GM13976 (cell line): ENCODE measurements at regions not wholly inside any gene's neighbourhood (a gene's known extent, or its start where the extent isn't known, plus 50 kb on each side); places are given as distances from the start of the nearest gene placed in this dataset.

ENCODE experiments used
- DNase-seq: peaks from one replicate; pipeline ENCODE4 v3.0.0; 2012; ENCODE audit warnings: low spot score
- in situ Hi-C: fragments of 300-500 bp; cut with MboI; formaldehyde crosslinking; loops from one replicate; pipeline ENCODE4 v1.12.0; 2022; ENCODE audit warnings: low sequenced_read_pairs, mixed read lengths, inconsistent platforms; ENCODE audit not compliant: unreplicated experiment
- TF ChIP-seq, protein P1 (sequence below): IDR thresholded peaks from 2 replicates; pipeline ENCODE4 v1.5.1; 2012; ENCODE audit warnings: borderline replicate concordance, mild to moderate bottlenecking; ENCODE audit not compliant: insufficient read depth; ENCODE audit errors: extremely low read depth, missing control alignments, control extremely low read depth

DNA sequence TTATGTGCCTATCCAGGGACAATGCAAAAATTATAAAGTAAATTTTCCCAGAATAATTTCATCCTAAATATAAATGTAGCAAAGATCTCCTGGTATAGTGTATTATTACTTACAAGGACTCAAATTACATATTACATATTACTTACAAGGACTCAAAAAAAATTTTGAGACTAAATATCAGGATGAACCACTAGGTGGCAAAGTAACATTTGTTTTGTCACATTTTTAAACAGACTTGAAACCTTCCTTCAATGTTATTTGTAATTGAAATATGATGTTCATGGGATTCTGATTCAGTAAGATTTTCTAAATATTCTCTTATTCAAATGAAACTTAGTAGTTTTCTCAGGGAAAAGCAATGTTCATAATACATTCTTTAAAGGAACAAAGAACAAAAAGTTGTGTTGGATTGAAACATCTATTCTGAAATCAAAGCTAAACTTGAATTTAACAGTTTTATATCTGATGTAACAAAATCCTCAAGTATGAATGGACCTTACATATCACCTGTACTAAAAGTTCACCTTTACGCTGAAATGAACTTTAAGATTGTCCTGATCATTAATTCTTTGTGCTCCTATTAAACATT is 74.3 kb upstream of the GNAI1 start:
- in situ Hi-C loops = loop anchor here (25.0 kb wide), 1 partner anchor 602 kb away; no protein-coding TSS in a partner anchor
- TF ChIP-seq, protein P1, sequence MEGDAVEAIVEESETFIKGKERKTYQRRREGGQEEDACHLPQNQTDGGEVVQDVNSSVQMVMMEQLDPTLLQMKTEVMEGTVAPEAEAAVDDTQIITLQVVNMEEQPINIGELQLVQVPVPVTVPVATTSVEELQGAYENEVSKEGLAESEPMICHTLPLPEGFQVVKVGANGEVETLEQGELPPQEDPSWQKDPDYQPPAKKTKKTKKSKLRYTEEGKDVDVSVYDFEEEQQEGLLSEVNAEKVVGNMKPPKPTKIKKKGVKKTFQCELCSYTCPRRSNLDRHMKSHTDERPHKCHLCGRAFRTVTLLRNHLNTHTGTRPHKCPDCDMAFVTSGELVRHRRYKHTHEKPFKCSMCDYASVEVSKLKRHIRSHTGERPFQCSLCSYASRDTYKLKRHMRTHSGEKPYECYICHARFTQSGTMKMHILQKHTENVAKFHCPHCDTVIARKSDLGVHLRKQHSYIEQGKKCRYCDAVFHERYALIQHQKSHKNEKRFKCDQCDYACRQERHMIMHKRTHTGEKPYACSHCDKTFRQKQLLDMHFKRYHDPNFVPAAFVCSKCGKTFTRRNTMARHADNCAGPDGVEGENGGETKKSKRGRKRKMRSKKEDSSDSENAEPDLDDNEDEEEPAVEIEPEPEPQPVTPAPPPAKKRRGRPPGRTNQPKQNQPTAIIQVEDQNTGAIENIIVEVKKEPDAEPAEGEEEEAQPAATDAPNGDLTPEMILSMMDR = no peak
- peak; percentile 36 for DNase-seq

DNA sequence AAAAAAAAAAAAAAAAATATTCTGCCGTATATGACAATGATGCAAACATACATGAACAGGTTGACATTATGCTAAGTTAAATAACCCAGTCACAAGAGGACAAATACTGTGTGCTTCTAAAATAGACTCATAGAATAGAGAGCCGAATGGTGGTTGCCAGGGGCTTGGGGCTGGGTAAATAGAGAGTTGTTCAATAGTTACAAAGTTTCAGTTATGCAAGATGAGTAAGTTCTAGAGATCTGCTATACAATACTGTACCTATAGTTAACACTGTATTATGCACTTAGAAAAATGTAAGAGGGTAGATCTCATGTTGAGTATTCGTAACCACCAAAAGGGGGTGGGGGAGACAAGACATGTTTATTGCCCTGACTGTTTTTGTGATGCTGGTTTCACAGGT is 77.1 kb upstream of the GNAI1 start:
- in situ Hi-C loops = loop anchor here (25.0 kb wide), 1 partner anchor 605 kb away; no protein-coding TSS in a partner anchor
- no peak for DNase-seq
- TF ChIP-seq, protein P1 = no peak

- in situ Hi-C loops = loop anchor here (25.0 kb wide), 1 partner anchor 608 kb away; no protein-coding TSS in a partner anchor
- TF ChIP-seq, protein P1 = no peak
- DNase-seq = no peak
These were observed 80.3 kb upstream of the GNAI1 start for GRCh38 chr7:80054356-80054755.

GRCh38 chr7:80053124-80053523 is 81.5 kb upstream of the GNAI1 start:
- TF ChIP-seq, protein P1 = no peak
- in situ Hi-C loops = loop anchor here (25.0 kb wide), 1 partner anchor 609 kb away; no protein-coding TSS in a partner anchor
- DNase-seq = no peak

- TF ChIP-seq, protein P1 = no peak
- in situ Hi-C loops = no loop called here
- DNase-seq = no peak
These were observed 86.7 kb upstream of the GNAI1 start for GRCh38 chr7:80047856-80048459.

DNA sequence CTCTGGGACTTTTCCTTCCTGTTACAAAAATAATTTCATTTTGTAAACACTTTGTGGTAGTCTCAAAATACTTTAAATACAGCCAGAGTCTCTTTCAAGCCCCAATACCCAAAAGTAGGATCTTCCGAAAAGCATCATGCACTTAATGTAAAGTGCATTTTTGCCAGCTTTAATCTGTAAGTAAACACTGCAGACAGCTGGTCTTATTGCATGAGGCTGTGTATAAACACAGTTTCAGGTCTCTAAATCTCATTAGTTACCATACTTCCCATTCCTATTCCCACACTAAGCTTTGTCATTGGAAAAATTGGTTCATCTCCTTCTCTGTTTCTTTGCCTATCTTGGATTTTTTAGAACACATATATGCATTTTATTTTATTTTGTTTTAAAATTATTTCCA is 87.6 kb upstream of the GNAI1 start:
- DNase-seq = no peak
- in situ Hi-C loops = no loop called here
- TF ChIP-seq, protein P1 = no peak

- TF ChIP-seq, protein P1 = no peak
- in situ Hi-C loops = no loop called here
- no peak for DNase-seq
These were observed 89.8 kb upstream of the GNAI1 start for GRCh38 chr7:80044796-80045195.
